ENCODE measurements at regions not wholly inside any gene's neighbourhood (a gene's known extent, or its start where the extent isn't known, plus 50 kb on each side); places are given as distances from the start of the nearest gene placed in this dataset.

- DNase-seq (ENCODE audit: low read depth in 2 of 2), result no peak
Measured at GRCh38 chr3:106880206-106880605, 497.0 kb upstream of the CCDC54 start.

DNA sequence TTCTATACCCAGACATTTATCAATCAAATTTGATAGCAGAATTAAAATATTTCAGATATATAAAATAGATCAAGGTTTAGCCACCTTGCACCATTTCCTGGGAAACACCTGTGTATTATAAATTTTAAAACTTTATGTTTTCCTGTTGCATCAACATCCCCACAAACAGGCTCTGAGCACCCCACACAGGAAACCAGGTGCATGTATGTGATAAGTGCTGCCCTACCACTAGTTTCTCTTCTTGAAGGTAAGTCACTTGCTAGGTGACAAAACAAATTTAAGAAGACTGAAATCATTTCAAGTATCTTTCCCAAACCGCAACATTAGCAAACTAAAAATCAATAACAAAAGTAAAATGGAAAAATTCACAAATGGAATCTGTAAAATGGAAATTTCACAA is 496.1 kb upstream of the CCDC54 start:
- no peak for DNase-seq (ENCODE audit: low read depth in 2 of 2)

- DNase-seq (ENCODE audit: low read depth in 2 of 2), result no peak
Measured at GRCh38 chr3:106882297-106882696, 494.9 kb upstream of the CCDC54 start.

GRCh38 chr3:106906074-106906473 is 471.2 kb upstream of the CCDC54 start:
- no peak for DNase-seq (ENCODE audit: low read depth in 2 of 2)

- DNase-seq (ENCODE audit: low read depth in 2 of 2), result no peak
Measured at GRCh38 chr3:106908181-106908938, 468.9 kb upstream of the CCDC54 start.

- DNase-seq (ENCODE audit: low read depth in 2 of 2), result no peak
Measured at GRCh38 chr3:106913111-106913698, 464.0 kb upstream of the CCDC54 start.

- DNase-seq (ENCODE audit: low read depth in 2 of 2), result no peak
Measured at GRCh38 chr3:106913966-106914365, 463.3 kb upstream of the CCDC54 start.

DNA sequence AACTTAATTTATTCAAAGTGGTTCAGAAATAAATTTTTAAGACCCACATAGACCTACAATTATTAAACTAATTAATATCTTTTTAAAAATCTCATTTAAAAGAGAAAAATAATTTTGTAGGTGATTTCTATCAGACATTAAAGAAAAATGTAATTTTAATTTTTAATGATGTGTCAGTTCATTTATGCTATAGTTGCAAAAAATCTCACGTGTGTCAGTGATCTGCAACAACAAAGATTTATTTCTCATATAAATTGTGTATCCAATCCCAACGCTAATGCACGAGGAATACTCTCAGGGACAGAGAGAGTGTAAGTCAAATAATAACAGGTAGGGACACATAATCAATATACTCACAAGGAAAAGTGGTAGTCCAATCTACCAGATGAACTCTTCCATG is 456.6 kb upstream of the CCDC54 start:
- DNase-seq (ENCODE audit: low read depth in 2 of 2), result no peak

- no peak for DNase-seq (ENCODE audit: low read depth in 2 of 2)
Measured at GRCh38 chr3:106929081-106929480, 448.2 kb upstream of the CCDC54 start.

DNA sequence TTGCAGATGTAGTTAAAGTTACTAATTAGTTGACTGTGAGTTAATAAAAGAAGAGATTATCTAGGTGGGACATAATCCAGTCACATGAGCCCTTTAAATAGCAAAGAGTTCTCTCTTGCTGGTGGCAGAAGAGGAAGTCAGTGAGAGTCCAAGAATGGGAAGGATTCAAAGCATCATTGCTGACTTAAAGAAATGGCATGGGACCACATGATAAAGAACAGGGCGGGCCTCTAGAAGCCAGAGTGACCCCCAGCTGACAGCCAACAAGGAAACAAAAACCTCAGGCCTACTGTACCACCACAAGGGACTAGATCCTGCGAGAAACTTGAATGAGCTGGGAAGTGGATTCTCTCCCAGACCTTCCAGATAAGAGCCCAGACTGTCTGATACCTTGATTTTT is 447.2 kb upstream of the CCDC54 start:
- DNase-seq (ENCODE audit: low read depth in 2 of 2), result no peak

DNA sequence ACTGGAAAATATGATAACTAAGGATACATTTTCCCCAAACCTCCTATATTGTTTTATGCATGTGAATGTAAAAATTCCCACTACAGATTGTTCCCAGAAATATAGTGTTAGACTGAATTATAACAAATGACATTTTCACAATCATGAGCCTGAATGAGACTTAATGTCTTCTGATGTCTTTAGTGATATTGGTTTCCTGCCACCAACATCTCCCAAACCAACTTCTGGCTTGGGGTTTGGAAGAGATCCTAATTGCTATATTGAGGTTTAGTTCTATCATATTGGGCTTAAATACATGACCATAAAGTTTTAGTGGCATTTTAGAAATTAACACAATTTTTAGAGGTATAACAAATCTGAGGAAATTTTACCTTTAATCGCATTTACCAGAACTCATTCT is 445.3 kb upstream of the CCDC54 start:
- no peak for DNase-seq (ENCODE audit: low read depth in 2 of 2)

DNA sequence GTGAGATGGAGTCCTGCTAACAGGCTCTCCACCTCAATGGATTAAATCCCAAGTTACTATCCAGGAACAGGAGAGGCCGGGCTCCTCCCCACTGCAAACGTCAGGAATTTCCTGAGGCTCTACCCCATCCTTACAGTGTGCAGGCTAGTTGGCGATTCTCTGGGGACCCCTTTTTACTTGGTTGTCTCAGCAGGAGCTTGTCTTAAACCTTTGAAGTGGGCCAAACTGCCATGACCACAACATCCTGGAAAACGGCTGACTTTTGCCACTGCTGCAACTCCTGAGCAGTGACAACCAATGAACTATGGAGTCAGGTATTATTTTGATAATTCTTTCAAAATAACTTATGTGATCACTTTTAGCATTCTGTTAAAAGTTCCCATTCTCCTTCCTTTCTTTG is 440.9 kb upstream of the CCDC54 start:
- no peak for DNase-seq (ENCODE audit: low read depth in 2 of 2)

- no peak for DNase-seq (ENCODE audit: low read depth in 2 of 2)
Measured at GRCh38 chr3:106942051-106942450, 435.2 kb upstream of the CCDC54 start.

DNA sequence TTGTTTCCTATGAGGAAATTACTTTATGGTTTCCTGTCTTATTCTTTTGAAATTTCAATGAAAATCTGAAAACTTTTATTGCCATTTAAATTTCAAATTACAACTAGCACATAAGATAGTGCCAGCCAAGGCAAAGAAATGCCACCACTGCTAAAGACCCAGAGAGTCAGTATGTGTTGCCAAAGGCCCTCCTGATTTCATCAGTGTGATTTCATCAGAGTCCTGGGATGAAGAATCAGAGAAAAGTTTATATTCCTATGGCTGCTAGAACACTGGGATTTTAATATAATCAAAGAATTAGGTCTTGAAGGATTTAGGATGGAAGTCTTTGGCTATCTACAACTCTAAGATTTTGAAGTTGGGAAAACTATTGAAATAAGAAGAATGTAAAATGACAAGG is 434.2 kb upstream of the CCDC54 start:
- DNase-seq (ENCODE audit: low read depth in 2 of 2), result no peak

DNA sequence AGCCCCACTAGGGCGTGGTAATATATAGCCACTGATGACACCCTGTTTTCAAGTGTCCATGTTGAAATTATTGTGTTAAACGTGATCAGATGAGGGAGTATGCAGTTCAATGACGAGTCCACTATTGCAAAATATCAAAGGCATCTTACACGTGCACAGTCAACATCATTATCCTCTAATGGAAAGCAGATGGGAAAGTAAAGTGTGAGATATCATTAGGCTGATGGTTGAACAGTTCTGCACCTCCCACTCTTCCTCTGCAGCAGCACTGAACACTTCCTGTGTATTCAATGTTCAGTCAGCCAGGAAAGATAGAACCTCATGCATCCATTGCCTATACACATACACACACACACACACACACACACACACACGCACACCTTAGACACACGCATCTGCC is 431.8 kb upstream of the CCDC54 start:
- DNase-seq (ENCODE audit: low read depth in 2 of 2), result peak; percentile 85 to 87

DNA sequence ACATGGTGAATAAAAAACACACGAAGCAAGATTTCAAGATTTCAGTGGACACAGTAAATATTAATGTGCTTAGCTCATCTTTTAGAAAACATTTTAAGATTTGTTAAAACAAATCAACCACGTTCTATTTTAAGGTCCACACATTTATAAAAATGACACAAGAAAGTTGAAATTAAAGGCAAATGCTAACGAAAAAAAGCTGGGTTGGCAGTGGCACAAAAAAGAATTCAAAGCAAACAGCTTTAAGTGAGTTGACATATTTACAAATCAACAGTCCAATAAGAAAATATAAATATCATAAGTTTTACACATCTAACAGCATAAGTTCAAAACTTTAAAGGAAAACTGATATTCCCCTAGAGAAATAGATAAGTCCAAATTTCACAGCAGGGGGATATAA is 430.4 kb upstream of the CCDC54 start:
- no peak for DNase-seq (ENCODE audit: low read depth in 2 of 2)

DNA sequence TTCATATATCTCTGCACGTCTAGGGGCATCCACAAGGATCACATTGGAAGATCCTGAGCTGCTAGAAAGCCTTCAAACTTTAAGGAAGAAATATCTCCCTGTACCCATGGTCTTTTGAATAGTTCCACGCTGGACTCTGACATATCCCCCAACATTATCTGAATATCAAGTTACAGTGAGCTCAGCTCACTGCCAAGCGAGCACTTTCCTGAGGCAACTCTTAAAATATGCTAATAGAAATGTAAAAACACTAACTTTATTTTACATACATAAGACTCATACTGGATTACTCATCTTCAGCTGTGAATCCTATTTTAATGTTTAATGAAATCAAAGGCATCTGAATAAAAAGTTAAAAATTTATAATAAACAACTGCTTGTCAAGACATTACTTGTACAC is 420.2 kb upstream of the CCDC54 start:
- DNase-seq (ENCODE audit: low read depth in 2 of 2), result peak; percentile 23 to 26

GRCh38 chr3:106962993-106963392 is 414.2 kb upstream of the CCDC54 start:
- DNase-seq (ENCODE audit: low read depth in 2 of 2), result no peak

DNA sequence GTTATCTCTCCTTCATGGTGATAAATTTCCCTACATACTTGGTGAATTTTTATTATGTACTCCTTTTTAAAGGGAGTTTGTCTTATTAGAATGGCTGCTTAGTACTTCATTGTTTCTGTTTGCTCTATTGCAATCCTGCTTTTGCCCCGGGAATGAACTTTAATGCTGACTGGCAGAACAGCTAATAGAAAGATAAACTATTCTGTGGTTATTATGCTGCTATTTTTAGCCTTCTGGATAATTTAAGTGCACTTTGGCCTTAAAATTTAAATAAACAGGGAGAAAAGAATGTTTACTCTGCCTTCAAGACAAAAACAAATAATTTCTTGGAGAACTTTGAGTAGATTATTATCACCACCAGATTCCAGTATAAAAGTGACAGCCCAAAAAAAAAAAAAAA is 413.8 kb upstream of the CCDC54 start:
- DNase-seq (ENCODE audit: low read depth in 2 of 2), result no peak

DNA sequence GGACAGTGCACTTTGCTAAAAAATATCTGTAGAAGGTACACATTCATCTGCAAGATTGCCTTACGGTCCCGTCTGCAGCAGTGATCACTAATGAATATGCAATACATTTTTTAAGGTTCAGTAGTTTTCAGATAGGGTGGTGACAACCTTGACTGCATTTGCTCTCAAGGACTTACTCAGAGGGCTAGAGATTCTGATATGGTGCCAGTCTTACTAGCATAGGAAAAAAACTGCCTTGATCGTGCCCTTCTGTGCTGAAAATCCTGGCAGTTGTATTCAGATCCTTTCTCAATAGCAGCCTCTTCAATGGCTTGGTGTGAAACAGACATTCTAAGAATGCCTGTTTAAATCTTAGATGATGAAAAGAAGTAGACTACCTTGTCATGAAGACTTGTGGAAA is 411.9 kb upstream of the CCDC54 start:
- DNase-seq (ENCODE audit: low read depth in 2 of 2), result no peak

GRCh38 chr3:106969596-106969995 is 407.6 kb upstream of the CCDC54 start:
- DNase-seq (ENCODE audit: low read depth in 2 of 2), result no peak

DNA sequence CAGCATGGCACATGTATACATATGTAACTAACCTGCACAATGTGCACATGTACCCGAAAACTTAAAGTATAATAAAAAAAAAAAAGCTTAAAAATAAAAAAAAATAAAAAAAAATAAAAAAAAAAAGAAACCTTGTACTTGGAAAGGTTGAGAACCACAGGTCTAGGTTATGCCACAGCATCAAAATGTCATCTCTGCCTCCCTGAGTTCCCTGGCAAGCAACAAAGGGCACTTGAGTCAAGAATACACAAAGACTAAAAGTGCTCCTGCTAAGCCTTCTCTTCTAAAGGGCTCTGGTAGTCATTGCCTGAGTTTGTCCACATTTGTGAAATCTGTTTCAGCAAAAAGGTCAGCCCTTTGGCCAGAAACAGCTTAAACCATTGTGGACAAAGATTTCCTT is 395.8 kb upstream of the CCDC54 start:
- DNase-seq (ENCODE audit: low read depth in 2 of 2), result no peak

GRCh38 chr3:106985721-106986120 is 391.5 kb upstream of the CCDC54 start:
- peak in 1 of 2 experiments; percentile 5 for DNase-seq (ENCODE audit: low read depth in 2 of 2)

All from fibroblast of skin of left quadriceps (primary cell).